GM21515 (cell line): ENCODE measurements at regions not wholly inside any gene's neighbourhood (a gene's known extent, or its start where the extent isn't known, plus 50 kb on each side); places are given as distances from the start of the nearest gene placed in this dataset.

Experiments
- ATAC-seq: cut with Tn5 transposase; IDR thresholded peaks from one replicate; pipeline ENCODE4 v1.9.1; 2021; ENCODE audit not compliant: unreplicated experiment

DNA sequence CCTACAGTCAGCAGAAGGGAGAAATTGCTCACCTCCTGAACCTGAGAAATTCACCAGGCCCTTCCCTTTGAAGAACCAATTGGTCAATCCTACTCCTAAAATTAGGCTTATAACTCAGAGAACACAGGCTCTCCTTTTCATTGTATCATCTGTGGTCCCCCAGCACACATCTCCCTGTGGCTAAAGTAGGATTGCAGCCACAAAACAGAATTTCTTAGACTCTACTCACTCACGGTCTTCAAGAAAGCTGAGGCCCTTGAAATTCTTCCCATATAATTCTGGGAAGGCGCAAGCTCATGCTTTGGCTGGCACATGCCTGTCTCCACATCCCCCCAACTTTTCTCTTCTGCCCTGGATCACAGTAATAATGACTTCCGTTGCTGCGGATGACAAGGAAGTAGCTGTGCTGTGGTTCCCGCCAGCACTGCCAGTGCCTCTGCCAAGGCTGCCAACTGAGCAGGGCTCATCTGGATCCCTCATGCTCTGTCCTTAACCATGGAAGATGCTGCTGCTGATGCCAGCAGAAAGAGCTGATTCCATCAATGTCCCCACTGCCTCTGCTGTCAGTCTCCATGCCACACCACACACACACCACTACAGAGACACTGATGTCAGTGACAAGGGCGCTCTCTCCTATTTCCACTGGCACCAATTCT is 200.6 kb upstream of the POU2AF2 start:
- ATAC-seq = no peak

GRCh38 chr11:111039982-111040381 is 205.5 kb upstream of the POU2AF2 start:
- ATAC-seq = no peak

DNA sequence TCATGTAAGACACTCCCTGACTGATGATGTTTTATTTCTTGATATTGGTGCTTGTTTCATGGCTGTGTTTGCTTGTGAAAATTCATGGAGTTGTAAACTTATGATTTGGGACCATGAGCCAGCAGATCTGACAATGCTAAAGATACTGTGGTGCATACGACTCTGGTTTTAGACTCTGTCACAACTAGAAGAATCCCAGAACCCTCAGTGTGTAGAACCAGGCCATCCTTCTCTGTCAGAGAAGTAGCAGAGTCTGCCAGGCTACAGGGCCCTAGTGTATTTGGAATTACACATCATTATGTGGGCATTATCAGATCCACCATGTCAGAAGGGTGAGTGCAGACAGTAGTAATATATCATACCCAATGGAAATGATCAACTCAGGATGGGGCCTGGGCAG is 209.8 kb upstream of the POU2AF2 start:
- ATAC-seq = no peak

DNA sequence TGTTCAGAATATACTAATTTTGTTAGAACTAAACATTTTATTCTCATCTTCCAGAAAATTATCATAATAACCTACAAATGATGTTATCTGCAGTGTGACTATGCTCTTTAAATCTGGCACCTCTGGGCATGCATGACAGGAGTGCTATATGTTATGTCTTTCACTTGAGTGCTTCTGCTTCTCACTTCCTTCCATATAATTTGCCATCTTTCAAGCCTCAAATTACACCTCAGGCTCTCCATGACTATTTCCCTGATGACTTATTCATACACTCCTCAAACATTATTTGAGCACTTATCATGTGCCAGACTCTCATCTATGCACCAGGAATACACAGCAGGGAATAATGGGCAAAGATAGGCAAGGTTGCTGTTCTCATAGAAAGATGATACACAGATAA is 219.3 kb upstream of the POU2AF2 start:
- ATAC-seq = no peak

DNA sequence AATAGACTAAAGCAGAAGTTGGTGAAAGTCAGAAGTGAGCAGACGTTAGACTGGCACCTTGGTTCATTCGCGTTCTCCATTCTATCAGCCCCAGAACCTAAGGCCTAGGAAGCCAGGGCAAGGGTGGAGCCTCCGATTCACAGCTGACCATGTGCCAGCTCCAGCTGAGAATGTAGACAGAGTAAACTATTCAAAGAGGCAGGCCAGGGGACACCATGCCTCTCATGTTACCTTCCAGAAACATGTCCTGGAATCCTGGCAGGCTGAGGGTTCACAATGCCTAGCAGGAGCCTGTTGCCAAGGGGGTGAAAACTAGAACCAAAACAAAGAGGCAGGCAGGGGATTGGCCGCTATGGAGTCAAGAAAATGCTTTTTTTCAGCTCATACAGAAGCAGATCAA is 224.4 kb upstream of the POU2AF2 start:
- ATAC-seq = no peak

- no peak for ATAC-seq
Measured at GRCh38 chr11:111019871-111020670, 225.5 kb upstream of the POU2AF2 start.

- no peak for ATAC-seq
Measured at GRCh38 chr11:111019451-111019850, 226.1 kb upstream of the POU2AF2 start.

DNA sequence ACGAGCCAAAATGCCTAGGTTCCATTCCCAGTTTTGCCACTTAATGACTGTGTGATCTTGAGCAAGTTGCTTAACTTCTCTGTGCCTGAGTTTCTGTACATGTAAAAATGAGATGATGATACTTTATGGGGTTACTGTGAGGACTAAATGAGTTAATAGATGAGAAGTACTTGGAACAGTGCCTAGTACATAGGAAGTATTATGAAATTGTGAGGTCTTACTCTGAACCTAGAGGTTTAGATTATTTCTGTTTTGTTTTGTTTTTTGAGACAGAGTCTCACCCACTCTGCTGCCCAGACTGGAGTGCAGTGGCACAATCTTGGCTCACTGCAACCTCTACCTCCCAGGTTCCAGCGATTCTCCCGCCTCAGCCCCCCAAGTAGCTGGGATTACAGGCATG is 227.0 kb upstream of the POU2AF2 start:
- no peak for ATAC-seq

DNA sequence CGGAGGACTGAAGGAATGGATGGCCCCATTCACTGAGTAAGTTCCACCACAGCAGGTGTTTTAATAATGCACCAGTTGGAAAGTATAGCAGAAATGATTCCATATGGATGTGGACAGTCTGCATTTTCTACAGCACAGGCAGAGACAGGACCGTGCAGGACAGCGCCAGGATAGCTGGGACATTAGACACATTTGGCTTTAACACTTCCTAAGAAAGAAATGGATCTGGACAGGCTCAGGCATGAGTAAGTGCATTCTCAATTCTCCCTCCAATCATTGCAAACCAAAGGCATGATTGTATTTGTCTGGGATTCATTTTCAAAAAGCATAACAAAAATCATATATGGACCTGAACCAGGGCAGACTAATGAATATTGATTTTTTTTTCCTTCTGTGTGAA is 233.0 kb upstream of the POU2AF2 start:
- no peak for ATAC-seq

DNA sequence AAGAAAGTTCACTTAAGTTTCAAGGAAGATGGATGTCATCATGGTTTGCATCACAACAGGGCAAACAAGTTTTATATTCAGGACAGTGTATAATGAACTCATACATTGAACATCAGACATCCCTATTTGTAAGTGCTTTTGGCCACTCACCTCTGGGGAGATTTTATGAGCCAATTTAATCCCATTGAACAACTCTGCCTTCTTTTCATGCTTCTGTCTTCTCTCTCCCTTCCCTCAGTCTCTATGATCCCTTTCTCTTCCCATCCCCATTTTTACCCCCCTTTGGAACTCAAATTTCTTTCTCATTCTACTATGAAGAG is 234.3 kb upstream of the POU2AF2 start:
- ATAC-seq = no peak

GRCh38 chr11:111010391-111011274 is 234.9 kb upstream of the POU2AF2 start:
- no peak for ATAC-seq

DNA sequence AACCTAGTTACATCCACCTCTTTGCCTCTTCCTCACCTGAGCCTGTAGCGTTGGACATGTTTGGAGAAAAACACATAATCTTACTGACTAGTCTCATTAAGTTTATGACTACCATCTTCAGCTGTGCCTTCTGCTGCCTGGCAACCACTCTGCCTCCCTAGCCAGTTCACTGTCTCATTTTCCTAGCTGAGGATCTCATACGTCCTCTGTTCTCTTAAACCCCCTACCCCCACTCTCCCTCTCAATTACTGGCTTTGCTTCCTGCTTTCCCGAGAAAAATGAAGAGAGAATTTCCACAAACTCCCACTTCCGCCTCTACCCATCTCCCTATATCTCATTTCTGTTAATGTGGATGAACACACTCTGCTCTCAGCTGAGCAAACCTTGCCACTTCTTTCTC is 239.3 kb upstream of the POU2AF2 start:
- no peak for ATAC-seq

- no peak for ATAC-seq
Measured at GRCh38 chr11:111001986-111002611, 243.4 kb upstream of the POU2AF2 start.

DNA sequence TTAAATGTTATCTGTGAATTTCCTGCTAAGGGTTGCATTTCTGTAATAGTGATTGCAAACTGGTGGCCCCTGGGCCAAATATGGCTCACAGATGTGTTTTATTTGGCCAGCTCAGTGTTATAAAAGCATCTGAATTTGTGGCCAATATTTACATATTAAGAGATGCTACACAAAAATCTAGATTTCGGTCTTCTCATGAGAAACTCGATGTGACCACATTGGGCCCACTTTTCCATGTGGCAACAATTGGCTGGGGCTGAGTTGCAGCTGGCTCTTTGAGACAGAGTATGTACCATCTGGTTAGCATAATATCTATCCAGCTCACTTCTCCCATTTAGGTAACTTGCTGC is 244.5 kb upstream of the POU2AF2 start:
- no peak for ATAC-seq

GRCh38 chr11:111000400-111001080 is 245.0 kb upstream of the POU2AF2 start:
- no peak for ATAC-seq

GRCh38 chr11:110992481-110992880 is 253.0 kb upstream of the POU2AF2 start:
- no peak for ATAC-seq

- ATAC-seq = no peak
Measured at GRCh38 chr11:110991661-110992355, 253.7 kb upstream of the POU2AF2 start.

GRCh38 chr11:110990311-110990710 is 255.2 kb upstream of the POU2AF2 start:
- ATAC-seq = no peak

DNA sequence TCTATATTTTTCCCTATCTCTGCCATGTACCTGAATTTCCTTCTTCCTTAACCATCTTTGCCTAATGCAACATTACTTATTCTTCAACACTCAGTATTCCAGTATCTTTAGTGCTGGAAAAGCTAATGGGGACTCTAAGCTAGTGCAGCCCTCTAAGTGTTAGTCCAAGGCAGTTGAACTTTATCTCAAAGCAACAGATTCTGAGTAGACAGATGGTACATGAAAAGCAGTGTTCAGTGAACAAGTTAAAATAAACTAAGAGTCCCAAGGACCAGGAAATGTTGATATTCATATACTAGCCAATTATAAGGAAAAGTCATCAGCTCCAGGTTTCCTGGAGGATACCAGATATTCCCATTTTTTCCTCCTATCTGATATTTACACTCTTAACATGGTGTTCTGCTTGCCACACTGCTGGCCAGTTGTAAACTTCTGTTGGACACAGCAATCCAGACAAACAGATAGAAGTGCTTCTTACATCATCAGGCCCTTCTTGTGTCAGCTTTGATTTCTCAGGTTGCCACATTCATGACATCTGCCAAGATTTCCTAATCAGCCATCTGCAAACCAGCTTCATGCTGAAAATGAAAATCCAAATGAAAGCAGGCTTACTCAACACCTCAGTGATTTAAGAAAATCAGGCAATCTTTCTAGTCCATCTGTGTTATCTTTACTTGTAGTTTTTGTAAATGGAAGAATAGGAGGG is 255.9 kb upstream of the POU2AF2 start:
- ATAC-seq = no peak

DNA sequence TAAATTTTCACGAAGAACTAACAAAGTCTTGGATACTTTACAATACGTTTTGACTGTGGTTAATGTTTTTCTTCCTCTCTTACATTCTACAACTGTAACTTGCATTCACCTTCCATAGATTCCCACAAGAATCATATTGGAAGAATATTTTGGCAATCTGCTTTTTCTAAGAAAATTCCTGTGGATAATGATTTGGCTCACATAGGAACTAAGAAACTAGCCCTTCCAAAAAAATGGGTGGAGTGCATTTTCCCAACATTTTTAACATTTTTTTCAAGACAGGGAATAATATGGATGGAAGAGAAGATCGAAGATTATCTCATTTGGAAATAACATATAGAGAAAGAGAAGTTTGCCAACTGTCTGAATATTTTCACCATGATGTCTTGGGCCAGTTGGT is 256.9 kb upstream of the POU2AF2 start:
- ATAC-seq = no peak
